Endothelial cell (in vitro differentiated cells): ENCODE measurements at regions not wholly inside any gene's neighbourhood (a gene's known extent, or its start where the extent isn't known, plus 50 kb on each side); places are given as distances from the start of the nearest gene placed in this dataset.

Source experiments
- DNase-seq: peaks from one replicate; pipeline ENCODE4 v3.0.0; 2021; ENCODE audit warnings: low spot score
- H3K27ac Mint-ChIP-seq: one replicate; pipeline ENCODE4 v1.8.0; 2021; ENCODE audit warnings: mixed read lengths, inconsistent platforms; ENCODE audit not compliant: unreplicated experiment
- H3K27me3 Mint-ChIP-seq: one replicate; pipeline ENCODE4 v1.8.0; 2021; ENCODE audit warnings: mild to moderate bottlenecking, moderate library complexity, mixed read lengths, inconsistent platforms; ENCODE audit not compliant: unreplicated experiment
- H3K36me3 Mint-ChIP-seq: one replicate; pipeline ENCODE4 v1.8.0; 2021; ENCODE audit warnings: mild to moderate bottlenecking, low read depth, mixed read lengths, inconsistent platforms; ENCODE audit not compliant: unreplicated experiment
- H3K4me1 Mint-ChIP-seq: one replicate; pipeline ENCODE4 v1.8.0; 2021; ENCODE audit warnings: mild to moderate bottlenecking, mixed read lengths, inconsistent platforms; ENCODE audit not compliant: unreplicated experiment
- H3K4me3 Mint-ChIP-seq: one replicate; pipeline ENCODE4 v1.8.0; 2021; ENCODE audit warnings: mild to moderate bottlenecking, mixed read lengths, inconsistent platforms; ENCODE audit not compliant: unreplicated experiment
- H3K9me3 Mint-ChIP-seq: one replicate; pipeline ENCODE4 v1.8.0; 2021; ENCODE audit warnings: mixed read lengths, inconsistent platforms; ENCODE audit not compliant: unreplicated experiment
- CTCF ChIP-seq: fragments of 200-600 bp; sonication (generic); IDR thresholded peaks from one replicate; pipeline ENCODE4 v1.5.0; 2021; ENCODE audit warnings: antibody characterized with exemption; ENCODE audit not compliant: unreplicated experiment

- no peaks in the 10 kb centered on the region for H3K4me1 Mint-ChIP-seq
- H3K27me3 Mint-ChIP-seq: peaks cover 3% of the 10 kb centered on the region
- H3K36me3 Mint-ChIP-seq: no peaks in the 10 kb centered on the region
- TF ChIP-seq CTCF: no peak
- no peak for DNase-seq
- no peaks in the 10 kb centered on the region for H3K9me3 Mint-ChIP-seq
- no peak overlapping the region for H3K27ac Mint-ChIP-seq
- no peak overlapping the region for H3K4me3 Mint-ChIP-seq
These were observed 182.9 kb downstream of the SREK1 start for GRCh38 chr5:66327008-66327407.

- no peak for DNase-seq
- no peak for TF ChIP-seq CTCF
- Mint-ChIP-seq H3K9me3 (no peaks in the 10 kb centered on the region), H3K27ac (no peak overlapping the region), H3K36me3 (no peaks in the 10 kb centered on the region), H3K27me3 (peaks cover 3% of the 10 kb centered on the region), H3K4me3 (no peak overlapping the region), H3K4me1 (no peaks in the 10 kb centered on the region)
These were observed 185.0 kb downstream of the SREK1 start for GRCh38 chr5:66329078-66329477.

- Mint-ChIP-seq H3K9me3 (no peaks in the 10 kb centered on the region), H3K36me3 (no peaks in the 10 kb centered on the region), H3K27me3 (peaks cover 3% of the 10 kb centered on the region), H3K4me1 (no peaks in the 10 kb centered on the region), H3K27ac (no peak overlapping the region), H3K4me3 (no peak overlapping the region)
- no peak for TF ChIP-seq CTCF
- DNase-seq: no peak
These were observed 189.1 kb downstream of the SREK1 start for GRCh38 chr5:66333192-66333591.

GRCh38 chr5:66337626-66338226, 193.6 kb downstream of the SREK1 start:
- H3K27ac Mint-ChIP-seq: no peak overlapping the region

GRCh38 chr5:66338828-66339227, 194.7 kb downstream of the SREK1 start:
- Mint-ChIP-seq H3K4me3 (no peak overlapping the region), H3K9me3 (no peaks in the 10 kb centered on the region), H3K27ac (no peak overlapping the region), H3K4me1 (no peaks in the 10 kb centered on the region), H3K27me3 (no peaks in the 10 kb centered on the region), H3K36me3 (no peaks in the 10 kb centered on the region)
- no peak for DNase-seq
- TF ChIP-seq CTCF: no peak

More at GRCh38 chr5:66337626-66338226, 193.6 kb downstream of the SREK1 start:
- Mint-ChIP-seq H3K4me1 (no peaks in the 10 kb centered on the region), H3K4me3 (no peak overlapping the region), H3K36me3 (no peaks in the 10 kb centered on the region), H3K9me3 (no peaks in the 10 kb centered on the region), H3K27me3 (no peaks in the 10 kb centered on the region)
- no peak for TF ChIP-seq CTCF
- DNase-seq: no peak
